ENCODE measurements at regions not wholly inside any gene's neighbourhood (a gene's known extent, or its start where the extent isn't known, plus 50 kb on each side); places are given as distances from the start of the nearest gene placed in this dataset.

DNA sequence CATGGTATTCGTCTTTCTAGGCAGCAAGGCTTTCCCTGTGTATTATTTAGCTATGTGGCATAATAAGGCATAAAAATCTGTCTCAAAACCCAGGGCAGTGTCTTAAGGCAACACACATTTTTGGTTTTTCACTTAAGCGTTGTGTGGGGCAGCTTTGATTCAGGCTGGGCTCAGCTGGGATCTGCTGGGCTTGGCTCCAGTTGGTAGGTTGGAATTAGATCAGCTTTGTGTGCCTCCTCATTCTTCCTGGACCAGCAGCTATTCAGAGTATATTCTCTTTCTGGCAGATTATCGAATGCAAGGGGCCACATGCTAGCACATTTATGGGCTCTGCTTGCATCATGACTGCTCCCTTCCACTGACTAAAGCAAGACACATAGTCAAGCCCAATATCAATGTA lies 487.9 kb downstream of the RFPL4B start:
- intact Hi-C loops (cut with micrococcal nuclease) (no loop called here), dilution Hi-C loops (cut with MboI; ENCODE audit: extremely low pct_ligation_motif_present, low sequenced_read_pairs) (no loop called here)
- H3K9ac ChIP-seq (replicated peaks; ENCODE audit: extremely low read depth, insufficient read depth, low read length): no peak overlapping the region
- no peak for TF ChIP-seq MAX (IDR thresholded peaks at IDR 0.05; ENCODE audit: insufficient read depth, insufficient read length)
- no peak for TF ChIP-seq EZH2 (IDR thresholded peaks at IDR 0.05; ENCODE audit: borderline replicate concordance, low read depth, low read length, severe bottlenecking)
- no peak for TF ChIP-seq POLR2AphosphoS5 (IDR thresholded peaks at IDR 0.05; ENCODE audit: insufficient read depth, low read depth, low read length)
- no peak for TF ChIP-seq POLR2A (IDR thresholded peaks at IDR 0.05; ENCODE audit: low read depth, low read length)
- TF ChIP-seq FOS (IDR thresholded peaks at IDR 0.05; ENCODE audit: borderline replicate concordance, insufficient read depth, low read length): no peak
- TF ChIP-seq JUN (IDR thresholded peaks at IDR 0.05; ENCODE audit: borderline replicate concordance, insufficient read depth, insufficient read length, low read depth): no peak
- no peak for TF ChIP-seq CTCF (IDR thresholded peaks at IDR 0.05; ENCODE audit: extremely low read depth in 1 of 2, insufficient read depth in 1 of 2, low read depth in 1 of 2, low read length in 2 of 2)
- TF ChIP-seq GATA2 (IDR thresholded peaks at IDR 0.05; ENCODE audit: insufficient read depth, insufficient read length, low read depth, low read length): no peak
- TF ChIP-seq MYC (IDR thresholded peaks at IDR 0.05; ENCODE audit: low read depth, low read length): no peak
- H2AFZ ChIP-seq (ENCODE audit: low read depth, low read length): no peak overlapping the region
- H3K36me3 ChIP-seq (ENCODE audit: control insufficient read depth in 2 of 2, extremely low read depth in 1 of 2, insufficient read depth in 2 of 2, low read length in 2 of 2): no peaks in the 10 kb centered on the region
- no peak for FAIRE-seq
- H3K4me2 ChIP-seq (ENCODE audit: insufficient read depth, low read length): no peak overlapping the region
- no peaks in the 10 kb centered on the region for H4K20me1 ChIP-seq (replicated peaks; ENCODE audit: control insufficient read depth, extremely low read depth, insufficient read depth, low read length)
- no peaks in the 10 kb centered on the region for H3K27me3 ChIP-seq (ENCODE audit: control insufficient read depth in 2 of 2, insufficient read depth in 2 of 2, low read length in 2 of 2)
- H3K27ac ChIP-seq (ENCODE audit: insufficient read depth, low read depth, low read length): no peak overlapping the region
- no peaks in the 10 kb centered on the region for H3K79me2 ChIP-seq (ENCODE audit: control insufficient read depth, insufficient read depth, low read length)
- H3K9me1 ChIP-seq (replicated peaks; ENCODE audit: control insufficient read depth, extremely low read depth, insufficient read depth, low read length): no peaks in the 10 kb centered on the region
- H3K4me3 ChIP-seq (replicated peaks in 1 of 3; ENCODE audit: insufficient read depth in 1 of 3, low read depth in 1 of 3, low read length in 3 of 3): no peak overlapping the region
- H3K4me1 ChIP-seq (ENCODE audit: control insufficient read depth, extremely low read depth, insufficient read depth, low read length): peaks cover 8% of the 10 kb centered on the region
- ChIA-PET POLR2A (no interaction called here), CTCF (no interaction called here)
- BruUV-seq (replicated peaks): no TSS peak
- no peaks in the 10 kb centered on the region for H3K9me3 ChIP-seq (replicated peaks; ENCODE audit: control insufficient read depth, insufficient read depth, low read length)
- no peak for DNase-seq (ENCODE audit: low read depth, low spot score)

Measured in endothelial cell of umbilical vein (primary cell).